Right lobe of liver (tissue), 6 donors: ENCODE measurements at regions not wholly inside any gene's neighbourhood (a gene's known extent, or its start where the extent isn't known, plus 50 kb on each side); places are given as distances from the start of the nearest gene placed in this dataset.

Source experiments
- ATAC-seq, 4 donors: fragments of 200-7000 bp; cut with Tn5 transposase; one replicate each; pipeline ENCODE4 v1.9.1; 2020; ENCODE audit warnings: mild to moderate bottlenecking in 4 of 4, moderate library complexity in 4 of 4
- DNase-seq, 3 donors: peaks; one replicate each; pipeline ENCODE4 v3.0.0-alpha.2; 2020
- H3K27ac ChIP-seq, 3 donors: fragments of 200-600 bp; one replicate each; pipeline ENCODE4 v1.8.0; 2022
- H3K27me3 ChIP-seq, 2 donors: fragments of 200-600 bp; one replicate each; pipeline ENCODE4 v1.8.0; 2022
- H3K36me3 ChIP-seq, 4 donors: fragments of 200-600 bp; sonication (generic) in 1 of 4; one replicate each; pipeline versions ENCODE4 v1.5.1 to v1.8.0; 2017 to 2022; ENCODE audit warnings: control low read depth in 1 of 4
- H3K4me1 ChIP-seq, 4 donors: fragments of 200-600 bp; sonication (generic) in 1 of 4; one replicate each; pipeline versions ENCODE4 v1.5.1 to v1.8.0; 2017 to 2022; ENCODE audit warnings: control low read depth in 1 of 4
- H3K4me3 ChIP-seq, 3 donors: fragments of 200-600 bp; one replicate each; pipeline ENCODE4 v1.8.0; 2022
- H3K9me3 ChIP-seq, 4 donors: fragments of 200-600 bp; sonication (generic) in 1 of 4; one replicate each; pipeline versions ENCODE4 v1.5.1 to v1.8.0; 2017 to 2022; ENCODE audit warnings: control low read depth in 1 of 4
- CTCF ChIP-seq, 4 donors: fragments of 200-600 bp in 3 of 4; fragments of 450-650 bp in 1 of 4; IDR thresholded peaks; one replicate each; pipeline versions ENCODE4 v1.5.1 to v1.8.0; 2016 to 2022; ENCODE audit warnings: antibody characterized with exemption in 4 of 4, mild to moderate bottlenecking in 2 of 4
- POLR2A ChIP-seq: fragments of 450-650 bp; IDR thresholded peaks from one replicate; pipeline ENCODE4 v1.6.1; 2017; ENCODE audit warnings: antibody characterized with exemption, mild to moderate bottlenecking
- WGBS: methylation state at CpG from one replicate; pipeline ENCODE4 v1.1.6; 2018; ENCODE audit warnings: low coverage, low lambda C conversion rate; ENCODE audit not compliant: insufficient coverage; ENCODE audit errors: missing lambda C conversion rate; 5-methylcytosine and 5-hydroxymethylcytosine counted together
- intact Hi-C, 2 donors: fragments of 100-400 bp; cut with DNase I; formaldehyde crosslinking; loops; one replicate each; pipeline versions ENCODE4 v1.11.2 to v1.14.1; 2022
- donor health status: DM: no; HTN: yes; CAD: no.
- donor health status: DM: no; HTN: no; CAD: no.
- donor health status: DM: no; HTN: no; CAD: no.
- donor health status: DM: no; HTN: yes; CAD: no.
- donor health status: DM: no; HTN: yes; CAD: no.

- Histone ChIP-seq H3K9me3 (no peaks in the 10 kb centered on the region), H3K4me3 (no peak overlapping the region), H3K36me3 (no peaks in the 10 kb centered on the region), H3K27me3 (no peaks in the 10 kb centered on the region), H3K27ac (no peak overlapping the region), H3K4me1 (no peaks in the 10 kb centered on the region)
- TF ChIP-seq POLR2A = no peak
- TF ChIP-seq CTCF (IDR thresholded peaks at IDR 0.05) = no peak
- intact Hi-C loops = no loop called here
- 86% methylated on average over 1 of the region's 1 CpG for WGBS
- ATAC-seq (no peak), DNase-seq (no peak)
Measured at GRCh38 chr15:38614621-38615020, 50.0 kb upstream of the RASGRP1 start.

- Histone ChIP-seq H3K27ac (no peak overlapping the region), H3K4me3 (no peak overlapping the region), H3K4me1 (no peaks in the 10 kb centered on the region), H3K27me3 (no peaks in the 10 kb centered on the region), H3K9me3 (no peaks in the 10 kb centered on the region), H3K36me3 (no peaks in the 10 kb centered on the region)
- no peak for TF ChIP-seq POLR2A
- no peak for TF ChIP-seq CTCF (IDR thresholded peaks at IDR 0.05)
- 87% methylated on average over 2 of the region's 2 CpGs for WGBS
- intact Hi-C loops = no loop called here
- DNase-seq (no peak), ATAC-seq (no peak)
Measured at GRCh38 chr15:38617831-38618230, 53.2 kb upstream of the RASGRP1 start.

- Histone ChIP-seq H3K36me3 (no peaks in the 10 kb centered on the region), H3K4me1 (no peaks in the 10 kb centered on the region), H3K27me3 (no peaks in the 10 kb centered on the region), H3K27ac (no peak overlapping the region), H3K4me3 (no peak overlapping the region), H3K9me3 (no peaks in the 10 kb centered on the region)
- TF ChIP-seq CTCF (IDR thresholded peaks at IDR 0.05) = no peak
- no peak for TF ChIP-seq POLR2A
- ATAC-seq (no peak), DNase-seq (no peak)
- 79% methylated on average over 4 of the region's 4 CpGs for whole genome bisulfite sequencing
- intact Hi-C loops = no loop called here
Measured at GRCh38 chr15:38618242-38618955, 53.8 kb upstream of the RASGRP1 start.

GRCh38 chr15:38620098-38620497 lies 55.5 kb upstream of the RASGRP1 start:
- DNase-seq (no peak), ATAC-seq (no peak)
- H3K27me3 ChIP-seq = no peaks in the 10 kb centered on the region
- H3K9me3 ChIP-seq = no peaks in the 10 kb centered on the region
- H3K4me1 ChIP-seq = no peaks in the 10 kb centered on the region
- TF ChIP-seq POLR2A (no peak), CTCF (IDR thresholded peaks at IDR 0.05) (no peak)
- WGBS = 64% methylated on average over 2 of the region's 2 CpGs
- intact Hi-C loops = no loop called here
- no peak overlapping the region for H3K27ac ChIP-seq
- H3K4me3 ChIP-seq = no peak overlapping the region
- no peaks in the 10 kb centered on the region for H3K36me3 ChIP-seq
